GM18909 (cell line): ENCODE measurements at regions not wholly inside any gene's neighbourhood (a gene's known extent, or its start where the extent isn't known, plus 50 kb on each side); places are given as distances from the start of the nearest gene placed in this dataset.

Experiments used
- ATAC-seq: cut with Tn5 transposase; IDR thresholded peaks from one replicate; pipeline ENCODE4 v1.9.1; 2021; ENCODE audit warnings: mild to moderate bottlenecking; ENCODE audit not compliant: unreplicated experiment, poor library complexity

DNA sequence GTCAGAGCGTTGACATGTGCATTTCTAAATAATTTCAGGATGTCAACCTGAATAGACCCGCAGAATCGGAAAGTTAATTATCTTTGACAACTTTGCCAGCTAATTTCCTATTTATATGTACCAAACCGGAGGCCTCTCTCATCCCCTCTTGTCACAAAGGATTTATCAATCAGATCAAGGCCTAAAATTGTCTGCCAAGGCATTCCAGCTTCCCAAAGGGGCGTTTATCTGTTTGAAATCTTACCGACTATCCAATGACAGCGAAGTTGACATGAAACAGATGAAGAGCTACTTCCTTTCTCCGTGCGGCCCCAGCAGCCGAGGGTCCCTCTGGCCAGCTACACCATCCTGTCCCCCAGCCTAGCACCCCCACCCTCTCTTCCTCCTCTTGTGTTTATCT is 223.7 kb upstream of the DYNLRB2 start:
- no peak for ATAC-seq

DNA sequence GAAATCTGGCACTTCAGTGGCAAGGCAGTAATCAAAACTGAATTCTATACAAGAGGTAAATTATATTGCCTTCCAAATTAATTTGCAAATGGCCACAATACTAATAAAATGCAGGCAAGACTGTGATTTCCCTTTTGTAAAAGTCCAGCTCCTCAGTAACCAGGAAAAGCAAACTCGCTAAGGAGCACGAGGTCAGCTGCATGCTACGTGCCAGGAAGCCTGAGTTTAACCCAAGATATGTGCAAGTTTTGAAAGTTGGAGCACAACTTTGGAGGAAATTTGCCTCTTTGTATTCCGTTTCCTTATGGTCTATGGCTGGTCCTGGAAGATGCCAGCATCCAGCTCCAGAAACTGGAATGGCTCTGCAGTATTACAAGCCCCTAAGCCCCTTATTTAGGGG is 226.8 kb upstream of the DYNLRB2 start:
- no peak for ATAC-seq

DNA sequence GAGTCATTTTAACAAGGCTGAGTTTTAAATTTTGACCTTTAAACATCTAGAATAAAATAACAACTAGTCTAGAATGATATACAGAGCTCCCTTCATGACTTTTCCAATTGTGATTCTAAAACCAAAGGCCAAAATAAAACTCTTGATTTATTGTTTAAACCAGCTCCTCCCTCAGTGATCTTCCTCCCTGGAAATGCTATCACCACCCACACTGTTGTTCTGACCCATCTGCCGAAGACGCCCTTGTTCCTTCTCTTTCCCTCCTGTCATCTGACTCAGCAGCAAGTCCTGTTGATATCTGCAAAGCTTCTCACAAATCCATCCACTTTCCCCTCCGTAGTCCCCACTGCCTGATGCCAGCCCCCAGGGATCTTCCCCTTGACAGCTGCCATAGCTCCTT is 231.6 kb upstream of the DYNLRB2 start:
- ATAC-seq = no peak

DNA sequence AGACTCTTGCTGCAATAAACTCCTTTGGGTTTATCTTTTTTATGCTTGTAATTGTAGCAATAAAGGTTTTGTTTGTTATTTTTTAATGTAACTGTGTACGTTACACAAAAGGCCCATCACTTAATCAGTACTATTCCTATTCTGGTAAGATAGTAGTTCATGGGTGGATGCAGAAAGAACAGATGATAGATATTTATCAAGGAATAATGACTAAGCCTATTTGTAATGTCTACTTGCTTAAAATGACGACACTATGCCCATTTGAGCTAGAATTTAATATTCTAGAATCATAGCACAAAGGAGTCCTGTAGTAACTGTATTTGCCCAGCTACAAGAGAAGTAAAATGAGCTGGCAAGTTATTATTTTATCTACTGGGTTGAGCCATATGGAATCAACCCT is 235.4 kb upstream of the DYNLRB2 start:
- no peak for ATAC-seq

DNA sequence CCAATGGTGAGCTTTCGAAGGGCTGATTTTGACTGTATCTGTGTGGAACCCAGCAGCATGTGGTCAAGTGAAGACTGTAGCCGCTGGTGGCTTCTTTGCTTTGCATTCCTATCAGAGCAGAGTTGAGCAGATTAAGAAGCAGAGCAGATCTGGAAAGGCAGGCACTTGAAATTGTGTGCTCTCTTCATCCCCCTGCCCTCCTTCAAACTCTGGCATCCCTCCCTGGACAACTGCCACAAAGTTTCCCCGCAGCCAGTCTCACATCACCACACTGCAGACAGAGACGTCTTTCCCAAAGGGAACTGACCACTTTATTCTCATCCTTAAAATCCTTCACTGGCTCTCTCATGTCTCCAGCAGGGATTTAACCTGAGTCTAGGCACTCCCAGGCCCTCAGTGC is 237.1 kb upstream of the DYNLRB2 start:
- no peak for ATAC-seq

DNA sequence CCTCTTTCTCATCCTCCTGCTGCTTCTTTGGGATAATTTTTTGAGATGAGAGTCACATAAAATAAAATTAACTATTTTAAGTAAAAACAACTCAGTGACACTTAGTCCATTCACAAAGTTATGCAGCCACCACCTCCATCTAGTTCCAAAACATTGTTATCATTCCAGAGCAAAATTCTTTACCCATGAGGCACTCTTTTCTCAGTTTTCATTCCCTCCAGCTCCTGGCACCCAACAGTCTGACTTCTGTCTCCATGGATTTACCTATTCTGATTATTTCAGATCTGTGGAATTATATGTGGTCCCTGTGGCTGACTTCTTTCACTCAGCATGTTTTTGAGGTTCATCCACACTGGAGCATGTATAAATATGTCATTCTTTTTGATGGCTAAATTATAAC is 239.9 kb upstream of the DYNLRB2 start:
- ATAC-seq = no peak

DNA sequence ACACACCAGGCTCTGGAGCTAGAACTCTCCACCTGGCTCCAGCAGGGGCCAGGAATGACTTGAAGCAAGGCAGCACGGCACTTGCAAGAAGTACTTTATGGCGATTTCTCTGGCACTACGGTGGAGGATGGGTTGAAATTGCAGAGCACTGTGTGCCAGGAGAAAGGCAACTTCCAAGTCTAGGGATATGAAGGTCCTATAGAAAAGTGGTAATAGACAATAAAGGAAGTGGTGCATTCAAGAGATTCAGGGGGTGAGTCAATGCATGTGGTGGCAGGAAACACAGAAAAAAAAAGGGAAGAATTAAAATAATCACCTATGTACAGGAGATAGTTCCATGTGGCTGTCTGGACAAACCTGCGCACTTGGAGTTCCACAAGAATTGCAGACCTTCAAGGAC is 240.3 kb upstream of the DYNLRB2 start:
- ATAC-seq = no peak

DNA sequence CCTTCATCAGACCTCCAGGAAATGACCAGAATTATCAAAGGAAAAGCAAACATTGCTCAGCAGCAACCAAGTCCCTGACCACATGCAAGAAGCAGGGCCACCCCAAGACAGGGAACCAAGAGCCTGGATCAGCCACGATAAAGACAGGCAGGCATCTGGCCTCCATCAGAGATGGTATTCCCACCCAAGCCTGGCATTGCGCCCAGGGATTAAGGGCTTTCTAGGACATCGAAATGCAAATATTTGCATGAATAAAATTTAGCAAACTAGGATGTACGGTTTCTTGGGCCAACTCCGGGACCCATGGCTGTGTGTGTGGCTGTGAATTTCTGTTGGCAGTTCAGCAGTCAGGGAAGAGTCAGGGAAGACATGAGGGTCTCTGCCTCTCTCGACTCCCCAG is 241.4 kb upstream of the DYNLRB2 start:
- no peak for ATAC-seq

DNA sequence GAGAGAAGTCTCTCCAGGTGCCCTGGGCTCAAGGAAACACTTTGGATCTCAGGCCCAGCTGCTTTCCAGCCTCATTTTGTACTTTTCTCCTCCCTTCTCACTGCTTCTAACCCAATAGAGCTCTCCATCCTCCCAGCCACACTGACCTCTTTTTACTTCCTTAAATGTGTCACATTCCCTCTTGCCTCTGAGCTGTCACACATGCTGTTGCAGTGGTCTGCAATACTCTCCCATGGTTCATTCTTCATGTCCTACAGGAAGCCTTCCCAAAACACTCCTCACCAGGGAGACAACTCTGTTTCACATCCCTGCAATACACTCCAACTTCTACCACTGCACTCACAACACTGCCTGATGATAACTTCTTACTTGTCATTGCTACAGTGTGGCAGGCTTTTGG is 242.1 kb upstream of the DYNLRB2 start:
- ATAC-seq = no peak

DNA sequence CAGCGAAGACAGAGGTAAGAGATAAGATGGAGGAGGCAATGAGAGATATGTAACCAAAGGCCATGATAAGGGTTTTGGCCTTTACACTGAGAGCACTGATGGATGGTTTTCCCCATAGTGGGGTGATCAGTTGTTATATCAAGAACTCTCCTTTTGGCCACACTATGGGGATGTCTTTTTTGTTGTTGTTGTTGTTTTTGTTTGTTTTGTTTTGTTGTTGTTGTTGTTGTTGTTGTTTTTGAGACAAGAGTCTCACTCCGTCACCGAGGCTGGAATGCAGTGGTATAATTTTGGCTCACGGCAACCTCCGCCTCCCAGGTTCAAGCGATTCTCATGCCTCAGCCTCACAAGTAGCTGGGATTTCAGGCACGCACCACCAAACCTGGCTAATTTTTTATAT is 244.8 kb upstream of the DYNLRB2 start:
- ATAC-seq = no peak

DNA sequence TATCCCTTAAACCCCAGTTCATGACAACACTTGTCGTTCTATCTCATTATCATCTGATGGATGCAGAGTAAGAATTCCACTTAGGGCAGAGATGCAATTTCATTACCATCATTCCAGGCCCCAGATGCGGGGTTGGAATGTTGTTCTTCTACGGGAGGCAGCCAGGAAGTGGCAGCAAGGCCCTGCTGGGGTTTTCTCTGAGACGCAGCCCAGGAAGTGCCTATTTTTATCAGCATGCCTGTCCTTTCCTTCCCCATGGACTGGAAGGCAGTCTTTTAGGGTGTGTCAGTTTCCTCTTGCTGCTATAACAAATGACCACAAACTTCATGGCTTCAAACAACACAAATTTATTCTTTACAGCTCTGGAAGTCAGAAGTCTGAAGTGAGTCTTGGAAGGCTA is 246.6 kb upstream of the DYNLRB2 start:
- ATAC-seq = no peak

DNA sequence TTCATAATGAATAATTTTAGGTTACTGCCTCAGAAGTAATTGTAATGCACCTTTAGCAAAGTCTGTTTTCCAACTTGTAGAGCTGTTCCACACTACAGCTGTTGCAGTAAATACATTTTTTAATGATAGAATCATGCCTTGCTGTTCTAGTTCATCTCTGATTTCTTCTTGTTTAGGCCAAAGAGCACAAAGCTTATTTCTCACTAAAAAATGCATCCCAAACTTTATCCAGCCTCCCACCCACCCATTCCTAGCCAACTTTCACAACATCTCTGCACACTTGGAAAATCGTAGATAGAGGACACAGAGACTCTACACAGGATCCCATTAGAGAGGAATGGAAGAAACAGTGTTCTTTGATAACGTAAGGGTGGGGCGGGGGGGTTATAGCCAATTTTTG is 252.2 kb upstream of the DYNLRB2 start:
- no peak for ATAC-seq

DNA sequence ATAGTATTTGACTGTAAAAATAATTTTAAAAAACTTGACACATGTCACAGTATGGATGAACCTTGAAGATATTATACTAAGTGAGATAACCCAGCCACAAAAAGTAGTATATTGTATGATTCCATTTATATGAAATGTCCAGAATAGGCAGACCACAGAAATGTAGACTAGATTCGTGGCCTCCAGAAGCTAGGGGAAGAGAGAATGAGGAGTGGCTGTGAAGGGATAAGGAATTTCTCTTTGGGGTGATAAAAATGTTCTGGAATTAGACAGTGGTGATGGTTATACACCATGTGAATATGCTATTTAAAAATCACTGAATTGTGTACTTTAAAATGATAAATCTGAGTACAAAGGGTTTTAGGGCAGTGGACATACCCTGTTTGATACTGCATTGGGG is 253.1 kb upstream of the DYNLRB2 start:
- ATAC-seq = no peak

DNA sequence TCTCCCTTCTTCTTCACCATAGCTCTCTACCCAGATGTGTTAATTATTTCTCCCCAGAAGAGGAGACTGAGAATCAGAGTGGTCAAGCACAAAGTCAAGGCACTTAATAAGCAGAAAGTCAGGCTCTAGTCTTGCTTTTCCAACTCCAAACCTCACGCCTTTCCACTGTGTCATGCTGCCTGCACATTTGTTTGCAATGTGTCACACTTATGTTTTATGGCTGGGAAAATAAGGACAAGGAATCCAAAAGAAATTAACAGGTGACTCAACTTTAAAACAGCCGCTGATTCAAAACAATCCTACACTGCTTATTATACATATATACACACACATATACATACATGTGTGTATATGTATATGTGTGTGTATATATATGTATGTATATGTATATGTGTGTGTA is 255.7 kb upstream of the DYNLRB2 start:
- ATAC-seq = no peak

DNA sequence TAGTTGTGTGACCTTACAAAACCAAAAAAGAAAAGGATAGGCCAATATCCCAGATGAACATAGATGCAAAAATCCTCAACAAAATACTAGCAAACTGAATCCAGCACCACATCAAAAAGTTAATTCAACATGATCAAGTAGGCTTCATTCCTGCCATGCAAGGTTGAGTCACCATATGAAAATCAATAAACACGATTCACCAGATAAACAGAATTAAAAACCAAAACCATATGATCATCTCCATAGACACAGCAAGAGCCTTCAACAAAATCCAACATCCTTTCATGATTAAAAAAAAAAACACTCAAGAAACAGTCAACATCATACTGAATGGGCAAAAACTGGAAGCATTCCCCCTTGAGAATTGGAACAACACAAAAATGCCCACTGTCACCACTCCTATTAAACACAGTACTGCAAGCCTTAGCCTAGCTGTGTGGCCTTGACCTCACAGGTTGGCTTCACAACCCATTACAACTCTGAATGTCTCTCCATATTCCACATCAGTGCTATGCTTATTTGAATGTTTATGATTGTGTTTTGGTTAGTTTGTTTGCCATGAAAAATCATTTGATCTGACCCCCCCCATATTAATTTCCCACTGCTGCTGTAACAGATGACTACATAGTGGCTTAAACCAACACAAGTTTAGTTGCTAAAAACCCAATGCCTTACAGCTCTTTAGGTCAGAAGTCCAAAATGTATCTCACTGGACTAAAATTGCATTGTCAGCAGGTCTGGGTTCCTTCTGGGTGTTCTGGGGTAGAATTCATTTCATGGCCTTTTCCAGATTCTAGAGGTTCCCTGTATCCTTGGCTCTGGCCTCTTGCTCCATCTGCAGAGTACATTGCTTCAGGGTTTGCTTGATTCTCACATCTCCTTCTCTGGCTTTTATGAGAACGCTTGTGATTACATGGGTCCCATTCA is 257.1 kb upstream of the DYNLRB2 start:
- no peak for ATAC-seq

DNA sequence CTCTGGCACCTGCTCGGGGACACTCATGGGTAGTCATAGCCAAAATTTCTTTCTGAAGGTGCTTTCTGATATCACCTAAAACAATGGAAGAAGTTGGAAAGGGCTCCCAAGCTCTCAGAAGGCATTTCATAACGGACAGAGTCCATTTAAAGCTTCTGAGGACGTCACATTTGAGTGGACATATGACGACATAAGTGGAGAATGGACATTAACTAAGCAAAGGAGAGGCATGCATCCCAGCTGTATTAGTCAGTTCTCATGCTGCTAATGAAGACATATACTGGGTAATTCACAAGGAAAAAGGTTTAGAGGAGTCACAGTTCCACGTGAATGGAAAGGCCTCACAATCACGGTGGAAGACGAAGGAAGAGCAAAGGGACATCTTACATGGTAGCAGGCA is 260.2 kb upstream of the DYNLRB2 start:
- ATAC-seq = no peak

DNA sequence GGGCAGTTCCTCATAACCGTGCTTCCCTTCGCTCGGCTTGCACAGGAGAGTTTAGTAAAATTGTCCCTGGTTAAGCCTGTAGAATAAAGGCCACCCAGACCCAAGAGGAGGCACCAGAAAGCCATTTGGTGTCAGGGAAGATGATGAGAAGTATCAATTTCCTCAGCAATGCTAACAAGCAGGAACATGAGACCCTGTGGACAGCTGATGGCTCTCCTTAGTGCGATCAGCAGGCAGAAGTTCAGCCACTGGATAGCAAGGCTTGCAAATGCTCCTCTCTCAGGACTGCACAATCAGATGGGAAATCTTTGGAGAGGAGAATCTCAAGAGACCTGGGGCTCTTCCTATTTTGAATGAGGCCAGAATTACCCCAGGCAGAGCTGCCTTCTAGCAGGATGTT is 261.1 kb upstream of the DYNLRB2 start:
- ATAC-seq = no peak

DNA sequence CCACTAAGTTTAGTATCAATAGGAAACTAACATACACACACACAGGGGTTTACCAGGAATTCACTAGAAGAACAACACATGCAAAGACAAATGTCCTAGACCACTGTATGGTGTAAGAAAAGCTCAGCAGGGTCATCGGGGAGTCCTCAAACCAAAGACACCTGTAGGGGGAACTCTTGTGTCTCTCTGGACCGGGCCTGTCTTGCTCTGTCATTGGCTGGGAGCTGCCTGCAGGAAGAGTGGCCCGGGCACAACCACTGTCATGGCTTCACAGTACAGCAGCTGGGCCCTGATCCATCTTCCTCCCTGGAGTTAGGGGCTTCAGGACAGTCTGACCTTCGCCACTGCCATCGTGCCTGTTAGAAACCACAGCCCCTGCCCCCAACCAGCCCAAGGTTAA is 263.6 kb upstream of the DYNLRB2 start:
- ATAC-seq = no peak

DNA sequence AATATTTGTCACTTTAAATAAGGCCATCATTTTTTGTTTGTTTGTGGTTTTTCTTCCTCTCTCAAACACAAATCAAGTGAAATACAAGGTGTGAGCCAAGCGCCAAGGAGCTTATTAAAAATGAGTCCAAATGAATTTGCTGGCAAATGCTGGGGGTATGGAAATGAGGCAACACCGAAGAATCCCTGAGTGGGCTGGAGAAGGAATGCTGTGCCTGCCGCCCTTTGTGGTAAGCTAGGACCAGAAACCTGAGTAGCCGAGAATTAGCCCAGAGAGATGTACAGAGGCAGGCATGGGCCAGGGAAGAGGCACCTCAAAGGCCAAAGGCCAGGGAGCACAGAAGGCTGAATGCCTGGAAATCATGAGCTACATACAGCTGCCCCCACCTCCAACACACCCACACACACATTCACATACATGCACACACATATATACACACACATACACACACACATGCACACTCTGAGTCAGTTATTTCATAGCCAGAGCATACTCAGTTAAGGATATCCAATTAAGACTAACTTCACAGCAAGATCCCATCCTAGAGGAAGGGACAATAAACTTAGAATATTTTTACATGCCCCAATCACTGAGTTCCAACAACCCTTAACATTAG is 266.1 kb upstream of the DYNLRB2 start:
- ATAC-seq = no peak

DNA sequence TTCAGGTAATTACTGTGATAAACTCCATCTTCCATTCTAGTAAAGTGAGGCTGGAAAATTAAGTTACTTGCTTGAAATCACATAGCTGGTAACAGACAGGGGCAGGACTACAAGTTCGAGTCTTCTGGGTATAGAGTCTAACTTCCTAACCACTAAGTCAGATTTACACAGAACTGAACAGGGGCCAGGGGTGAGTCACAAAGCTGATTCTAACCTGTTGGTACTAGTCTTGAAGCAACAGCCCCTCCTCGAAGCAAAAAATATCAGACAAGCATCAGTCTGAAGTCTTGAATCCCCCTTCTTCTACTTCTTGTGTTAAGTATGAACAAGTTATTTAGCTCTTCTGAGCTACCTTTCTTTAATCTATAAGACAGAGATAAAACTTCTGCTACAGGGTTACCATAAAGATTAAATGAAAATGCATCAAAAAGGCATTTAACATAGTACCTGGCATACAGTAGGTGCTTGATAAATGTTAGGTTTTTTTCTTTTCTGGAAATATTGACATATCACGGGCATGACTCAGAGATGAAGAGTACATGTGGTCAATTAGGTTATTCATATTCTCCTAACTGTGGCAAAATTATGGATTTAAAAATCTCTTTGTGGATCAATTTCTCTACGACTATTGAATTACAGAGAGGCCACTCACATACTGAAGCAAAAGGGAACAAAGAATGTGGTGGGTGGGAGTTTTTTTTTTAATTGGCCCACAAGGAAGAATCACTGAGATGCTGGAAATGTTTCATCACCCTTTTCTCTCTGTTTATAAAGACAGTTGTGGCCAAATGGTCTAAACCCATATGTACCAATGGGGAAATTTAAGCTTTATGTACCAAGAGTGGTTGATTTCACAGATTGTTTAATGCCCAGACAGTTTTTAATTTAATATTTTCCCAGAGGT is 266.9 kb upstream of the DYNLRB2 start:
- ATAC-seq = no peak
